ENCODE measurements at regions not wholly inside any gene's neighbourhood (a gene's known extent, or its start where the extent isn't known, plus 50 kb on each side); places are given as distances from the start of the nearest gene placed in this dataset.

DNA sequence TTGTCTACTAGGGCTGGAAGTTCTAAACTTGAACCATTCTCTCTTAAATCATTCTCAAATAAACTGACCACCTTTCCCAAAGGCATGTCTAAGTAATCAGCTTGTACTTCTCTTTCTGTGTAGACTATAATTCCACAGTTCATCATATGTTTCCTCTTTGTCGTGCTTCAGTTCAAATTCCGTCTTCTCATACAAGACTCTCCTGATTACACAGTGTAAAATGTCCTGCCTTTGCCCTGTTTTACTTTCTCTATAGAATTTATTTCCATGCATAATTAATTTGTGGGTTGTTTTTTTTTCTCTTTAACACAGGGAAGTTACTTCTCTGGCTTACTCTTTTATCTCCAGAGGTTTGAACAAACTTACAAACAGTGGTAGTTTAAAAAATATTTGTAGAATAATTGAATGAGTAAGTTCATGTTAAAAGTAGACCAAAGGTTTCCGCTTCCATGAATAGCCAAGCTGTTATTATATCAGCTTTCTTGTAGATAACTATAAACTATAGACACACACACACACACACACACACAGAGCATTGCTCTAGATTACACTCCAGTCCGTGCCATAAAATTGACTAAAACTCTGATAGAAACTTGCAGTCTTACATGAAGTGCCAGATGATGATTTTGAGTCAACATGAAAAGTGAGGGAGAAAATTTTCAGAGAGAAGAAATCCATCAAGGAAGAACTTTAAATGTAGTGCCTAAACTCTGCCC lies 119.0 kb downstream of the SUCNR1 start:
- DNase-seq = no peak

GRCh38 chr3:151995091-151995490 lies 121.6 kb downstream of the SUCNR1 start:
- no peak for DNase-seq

- no peak for DNase-seq
These were observed 125.3 kb downstream of the SUCNR1 start for GRCh38 chr3:151998744-151999143.

GRCh38 chr3:151999936-152000335 lies 126.5 kb downstream of the SUCNR1 start:
- DNase-seq = no peak

DNA sequence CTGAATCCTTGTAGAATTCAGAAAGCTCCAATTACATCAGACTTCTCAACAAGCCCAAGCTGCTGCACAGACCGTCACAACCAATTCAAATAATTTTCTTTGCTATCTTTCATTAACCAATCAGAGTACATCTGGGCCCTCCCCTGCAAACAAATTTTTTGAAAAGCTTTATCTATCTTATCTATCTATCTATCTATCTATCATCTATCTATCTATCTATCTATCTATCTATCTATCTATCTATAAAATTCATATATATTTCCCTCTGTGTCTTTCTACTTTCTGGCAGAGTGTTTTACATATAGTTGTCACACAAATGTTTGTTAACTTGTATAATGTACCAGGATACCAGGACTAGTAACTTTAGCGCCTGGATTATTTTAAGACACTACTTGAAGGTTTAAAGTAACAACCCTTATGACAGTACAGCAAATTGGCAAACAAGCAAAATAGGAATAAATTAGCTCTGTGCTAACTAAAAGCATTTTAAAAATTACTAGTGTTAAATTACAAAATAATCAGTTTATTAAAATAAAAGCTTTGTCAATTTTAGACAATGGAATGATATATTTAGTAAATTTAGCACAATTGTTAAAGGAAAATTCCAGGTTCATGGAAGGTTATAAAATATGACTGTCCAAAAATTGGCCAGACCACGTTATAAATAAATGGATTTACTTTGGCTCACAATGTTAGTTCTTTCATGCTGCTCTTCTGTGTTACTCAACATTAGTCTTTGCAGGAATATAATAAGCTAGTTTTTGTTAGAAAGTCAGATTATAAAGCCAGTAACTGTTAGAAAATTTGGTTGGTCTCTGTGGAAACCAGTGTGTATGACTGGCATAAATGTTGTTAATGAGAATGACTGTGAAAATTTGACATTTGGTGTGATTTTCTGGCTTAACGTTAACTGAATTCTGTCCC lies 138.6 kb downstream of the SUCNR1 start:
- DNase-seq = no peak

GRCh38 chr3:152019508-152019907 lies 146.1 kb downstream of the SUCNR1 start:
- DNase-seq = no peak

- DNase-seq = no peak
These were observed 148.6 kb downstream of the SUCNR1 start for GRCh38 chr3:152021951-152022461.

DNA sequence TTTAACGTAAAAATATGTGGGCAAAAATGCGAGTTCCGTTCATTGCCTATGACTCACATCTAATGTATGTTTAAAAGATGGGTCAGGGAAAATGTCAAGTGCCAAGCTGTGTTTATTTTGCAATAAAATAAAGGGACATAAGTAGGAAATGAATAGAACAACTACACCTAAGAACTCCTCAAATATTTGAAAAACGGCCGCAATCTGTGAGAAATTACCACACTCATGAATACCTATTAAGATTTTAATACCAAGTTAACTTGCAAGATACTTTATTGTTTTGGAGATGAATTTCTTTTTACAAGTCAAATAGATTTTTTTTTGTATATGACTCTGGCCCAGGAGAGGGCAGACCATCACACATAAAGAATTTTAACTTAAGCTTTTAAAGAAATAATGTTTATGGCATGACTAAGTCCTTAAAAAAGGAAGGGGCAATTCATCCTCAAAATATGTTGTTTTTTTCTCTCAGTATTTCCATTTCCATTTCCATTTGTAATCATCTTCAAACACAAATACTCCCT lies 152.7 kb downstream of the SUCNR1 start:
- peak; percentile 47 for DNase-seq

DNA sequence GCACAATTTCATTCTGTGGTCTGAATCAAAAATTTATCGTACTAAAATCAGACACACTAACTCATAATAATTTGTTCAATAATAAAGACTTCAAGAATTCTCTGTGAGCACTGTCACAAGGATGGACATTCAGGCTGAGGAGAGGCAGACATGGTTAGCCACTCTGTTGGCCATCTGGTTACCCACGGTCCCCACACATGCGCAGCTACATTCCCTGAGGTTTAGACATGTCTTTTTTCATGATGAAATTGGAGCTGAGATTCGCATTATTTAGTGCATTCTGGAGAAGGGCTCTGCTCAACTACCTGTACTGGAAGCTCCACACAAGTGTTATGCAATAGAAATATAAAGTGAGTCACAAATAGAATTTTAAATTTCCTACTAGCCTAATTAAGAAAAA lies 156.9 kb downstream of the SUCNR1 start:
- no peak for DNase-seq

- DNase-seq = no peak
These were observed 157.9 kb downstream of the SUCNR1 start for GRCh38 chr3:152031321-152031720.

DNA sequence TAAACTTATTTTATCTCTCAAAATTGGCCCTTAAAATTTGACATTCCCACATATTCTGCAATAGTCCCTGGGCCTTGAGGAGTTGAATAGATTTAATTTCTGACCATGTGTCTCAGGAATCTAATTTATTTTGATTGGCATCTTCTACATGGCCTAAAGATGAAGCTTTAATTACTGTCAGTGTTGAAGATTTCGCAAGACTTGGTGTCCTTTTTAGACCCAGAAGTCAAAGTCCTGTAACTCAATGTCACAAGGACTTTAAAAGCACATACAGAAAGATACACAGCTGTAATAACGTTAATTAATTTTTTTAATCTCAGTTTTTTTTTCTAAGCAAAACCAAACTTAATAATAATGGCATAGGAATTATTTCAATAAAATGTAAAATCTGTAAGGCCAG lies 163.9 kb downstream of the SUCNR1 start:
- DNase-seq = no peak

GRCh38 chr3:152037953-152038352 lies 164.5 kb downstream of the SUCNR1 start:
- no peak for DNase-seq

- no peak for DNase-seq
These were observed 165.0 kb downstream of the SUCNR1 start for GRCh38 chr3:152038490-152038889.

- no peak for DNase-seq
These were observed 166.4 kb downstream of the SUCNR1 start for GRCh38 chr3:152039887-152040286.

- no peak for DNase-seq
These were observed 166.9 kb downstream of the SUCNR1 start for GRCh38 chr3:152040319-152040718.

DNA sequence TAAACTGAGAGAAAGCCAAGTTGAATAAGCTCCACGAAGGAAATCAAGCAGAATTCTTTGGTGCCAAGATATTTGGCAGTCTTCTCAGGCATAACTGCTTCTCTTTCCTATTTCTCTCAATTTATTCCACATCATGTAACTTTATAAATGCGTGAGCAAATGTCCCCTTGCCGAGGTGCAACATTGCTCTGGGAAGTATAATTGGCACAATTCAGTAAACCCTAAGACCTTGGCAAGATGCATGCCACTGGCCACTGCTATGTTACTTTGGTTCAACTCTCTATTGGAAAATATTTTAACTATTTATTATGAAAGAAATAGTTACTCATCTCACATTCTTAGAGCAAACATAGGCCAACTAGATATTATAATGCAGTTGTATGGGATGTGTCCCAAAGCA lies 170.2 kb downstream of the SUCNR1 start:
- no peak for DNase-seq

DNA sequence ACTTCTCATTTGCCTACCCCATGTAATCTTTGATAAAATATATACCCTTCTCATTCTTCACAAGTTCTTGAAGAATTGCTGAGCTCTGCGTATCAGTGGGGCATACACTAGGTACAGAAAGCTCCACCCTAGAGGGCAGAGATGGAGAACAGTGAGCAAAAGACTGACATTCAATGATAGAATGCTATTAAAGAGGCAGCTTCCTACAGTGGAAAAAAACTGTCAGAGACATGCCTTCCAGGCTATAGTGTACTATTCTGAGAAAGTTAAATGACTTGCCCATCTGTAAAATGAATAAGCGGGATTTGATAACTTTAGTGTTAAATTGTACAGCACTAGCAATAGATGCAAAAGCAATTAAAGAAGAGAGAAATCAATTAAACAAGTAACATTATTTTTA lies 172.8 kb downstream of the SUCNR1 start:
- DNase-seq = no peak

- peak; percentile 28 for DNase-seq
These were observed 174.0 kb downstream of the SUCNR1 start for GRCh38 chr3:152047465-152047864.

DNA sequence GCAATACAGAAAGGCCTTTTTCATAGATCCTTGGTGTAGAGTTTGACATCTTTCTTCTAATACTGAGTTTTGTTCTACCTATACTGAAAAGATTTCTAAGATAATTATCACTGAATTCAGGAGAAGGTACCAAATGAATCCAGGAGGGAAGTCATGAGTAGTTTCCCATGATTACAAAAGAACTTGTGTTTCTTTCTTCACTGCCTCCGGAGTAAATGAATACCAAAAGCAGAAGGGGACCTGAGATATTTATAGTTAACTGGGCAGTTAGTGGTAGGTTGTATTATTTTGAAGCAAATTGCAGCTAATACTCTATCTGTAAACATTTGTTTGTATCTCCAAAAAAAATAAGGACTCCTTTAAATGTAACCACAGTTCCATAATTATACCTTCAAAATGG lies 175.4 kb downstream of the SUCNR1 start:
- DNase-seq = no peak

DNA sequence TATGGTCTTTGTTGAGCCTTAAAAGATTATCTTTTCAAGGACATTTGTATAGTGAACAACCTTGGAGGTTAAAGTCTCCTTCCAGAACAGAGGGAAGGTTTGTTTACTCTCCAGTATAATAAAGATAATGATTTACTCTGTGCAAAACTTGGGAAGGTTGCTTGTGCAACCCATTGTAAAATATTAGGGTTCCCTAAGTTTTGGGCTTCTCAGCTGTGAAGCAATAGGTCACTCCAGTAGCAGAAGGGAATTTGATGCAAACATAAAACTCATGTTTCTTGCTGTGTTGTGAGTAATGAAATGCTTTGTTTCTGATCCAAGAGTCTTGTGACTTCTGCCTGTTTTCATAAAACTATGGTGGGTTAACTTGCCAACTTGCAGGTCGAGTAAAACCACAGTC lies 177.5 kb downstream of the SUCNR1 start:
- no peak for DNase-seq

GRCh38 chr3:152051501-152052404 lies 178.3 kb downstream of the SUCNR1 start:
- DNase-seq = no peak

GRCh38 chr3:152053866-152054265 lies 180.4 kb downstream of the SUCNR1 start:
- no peak for DNase-seq
